HUES64 (cell line): ENCODE measurements at regions not wholly inside any gene's neighbourhood (a gene's known extent, or its start where the extent isn't known, plus 50 kb on each side); places are given as distances from the start of the nearest gene placed in this dataset.

Experiments
- H3K27ac ChIP-seq: 2 replicates; pipeline ENCODE4 v1.7.0; 2013; ENCODE audit warnings: low read depth, low read length, inconsistent platforms
- H3K27me3 ChIP-seq: 2 replicates; pipeline ENCODE4 v1.6.1; 2013; ENCODE audit warnings: mild to moderate bottlenecking, low read length; ENCODE audit not compliant: insufficient read depth
- H3K36me3 ChIP-seq: 2 replicates; pipeline ENCODE4 v1.6.1; 2013; ENCODE audit warnings: mild to moderate bottlenecking, low read length; ENCODE audit not compliant: insufficient read depth
- H3K4me1 ChIP-seq: 2 replicates; pipeline ENCODE4 v1.6.1; 2013; ENCODE audit warnings: mild to moderate bottlenecking, low read length, moderate library complexity; ENCODE audit not compliant: insufficient read depth
- H3K4me3 ChIP-seq: 2 replicates; pipeline ENCODE4 v1.5.1; 2013; ENCODE audit warnings: mild to moderate bottlenecking, low read length, moderate library complexity
- H3K9ac ChIP-seq: 2 replicates; pipeline ENCODE4 v1.6.1; 2013; ENCODE audit warnings: mild to moderate bottlenecking, low read depth, low read length
- H3K9me3 ChIP-seq: 2 replicates; pipeline ENCODE4 v1.6.1; 2013; ENCODE audit warnings: low read depth, low read length; ENCODE audit not compliant: insufficient read depth
- WGBS: fragments of 150-250, 120-280 bp; methylation state at CpG from one replicate; pipeline ENCODE4 v1.1.7; 2013; ENCODE audit warnings: missing lambda C conversion rate; 5-methylcytosine and 5-hydroxymethylcytosine counted together

DNA sequence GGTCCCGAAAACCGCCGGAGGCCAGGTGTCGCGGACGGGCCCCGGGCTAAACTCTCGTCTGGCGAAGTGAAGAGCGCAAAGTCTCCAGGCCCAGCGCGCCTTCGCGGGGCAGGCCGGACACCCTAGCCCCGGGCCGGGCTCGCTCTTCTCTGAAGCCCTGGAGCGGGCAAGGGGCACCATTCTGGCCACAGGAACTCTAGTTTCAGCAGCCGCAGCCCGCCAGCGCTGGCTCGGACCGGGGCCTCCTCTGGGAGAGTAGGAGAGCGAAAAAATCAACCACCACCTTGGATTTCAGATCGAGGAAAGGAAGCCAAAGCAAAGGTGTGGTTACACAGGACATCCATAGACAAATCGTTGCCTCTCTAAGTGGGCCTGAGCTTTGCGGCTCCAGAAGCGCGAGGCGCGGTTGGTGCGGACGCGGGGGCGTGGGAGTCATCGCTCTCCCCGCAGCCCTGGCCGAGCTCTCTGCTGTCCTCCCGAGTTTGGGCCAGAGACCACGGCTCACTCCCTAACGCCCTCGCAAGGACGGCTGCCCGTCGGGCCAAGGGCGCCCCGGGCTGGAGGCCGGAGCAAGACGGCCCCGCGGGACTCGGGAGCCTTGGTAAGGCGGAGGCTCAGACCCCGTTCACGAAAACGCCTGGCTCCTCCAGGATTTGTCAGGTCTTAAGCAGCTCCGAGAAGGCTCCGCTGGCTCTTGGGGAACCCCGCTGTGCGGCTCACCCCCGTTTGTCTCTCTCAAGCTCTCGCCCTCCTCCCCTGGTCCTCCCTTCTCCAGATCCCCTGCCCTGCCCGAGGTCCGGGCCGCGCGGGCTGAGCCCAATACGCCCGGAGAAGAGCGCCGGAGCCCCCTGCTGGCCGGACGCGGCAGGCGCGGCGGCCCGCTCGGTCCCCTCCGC is 132.9 kb upstream of the DPYD start:
- Histone ChIP-seq H3K4me1 (peaks cover 29% of the 10 kb centered on the region), H3K27me3 (peaks cover 57% of the 10 kb centered on the region), H3K9me3 (no peaks in the 10 kb centered on the region), H3K36me3 (no peaks in the 10 kb centered on the region), H3K4me3 (peak overlapping the region; percentile 63), H3K27ac (peak overlapping the region; percentile 3; the same call in 1 of the 2 replicates), H3K9ac (peak overlapping the region; percentile 56)
- under 1% methylated on average over 81 of the region's 81 CpGs for WGBS

DNA sequence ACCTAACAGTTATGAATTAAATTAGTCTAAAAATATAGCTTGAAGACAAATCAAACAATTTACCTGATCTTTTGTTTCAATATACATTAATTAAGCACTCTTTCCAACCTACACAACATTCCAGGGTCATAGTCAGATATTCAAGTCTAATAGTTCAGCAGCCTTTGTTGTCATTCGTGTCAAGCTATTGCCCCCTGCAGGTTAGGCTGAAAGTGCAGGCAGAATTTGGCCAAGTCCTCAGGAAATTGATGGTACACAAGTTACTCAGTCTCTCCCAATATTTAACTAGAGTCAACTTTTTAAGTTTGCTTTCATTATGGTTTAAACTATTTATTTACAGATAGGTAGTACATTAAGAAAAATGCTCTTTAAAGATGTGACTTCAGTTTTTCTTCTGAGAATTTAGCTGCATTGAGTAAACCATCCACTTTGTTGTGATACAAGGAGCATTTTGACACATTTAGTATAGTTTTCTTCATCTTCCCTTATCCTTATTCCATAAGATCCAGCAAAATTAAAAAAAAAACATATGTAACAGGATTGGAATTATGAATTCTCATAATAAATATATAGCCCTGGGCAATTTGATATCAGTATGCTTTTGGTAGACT is 130.3 kb upstream of the DPYD start:
- H3K27me3 ChIP-seq = peaks cover 82% of the 10 kb centered on the region
- H3K4me3 ChIP-seq = no peak overlapping the region
- no peak overlapping the region for H3K27ac ChIP-seq
- H3K9me3 ChIP-seq = no peaks in the 10 kb centered on the region
- H3K36me3 ChIP-seq = no peaks in the 10 kb centered on the region
- WGBS = 2% methylated on average over 1 of the region's 1 CpG
- peaks cover 20% of the 10 kb centered on the region for H3K4me1 ChIP-seq
- H3K9ac ChIP-seq = no peak overlapping the region

DNA sequence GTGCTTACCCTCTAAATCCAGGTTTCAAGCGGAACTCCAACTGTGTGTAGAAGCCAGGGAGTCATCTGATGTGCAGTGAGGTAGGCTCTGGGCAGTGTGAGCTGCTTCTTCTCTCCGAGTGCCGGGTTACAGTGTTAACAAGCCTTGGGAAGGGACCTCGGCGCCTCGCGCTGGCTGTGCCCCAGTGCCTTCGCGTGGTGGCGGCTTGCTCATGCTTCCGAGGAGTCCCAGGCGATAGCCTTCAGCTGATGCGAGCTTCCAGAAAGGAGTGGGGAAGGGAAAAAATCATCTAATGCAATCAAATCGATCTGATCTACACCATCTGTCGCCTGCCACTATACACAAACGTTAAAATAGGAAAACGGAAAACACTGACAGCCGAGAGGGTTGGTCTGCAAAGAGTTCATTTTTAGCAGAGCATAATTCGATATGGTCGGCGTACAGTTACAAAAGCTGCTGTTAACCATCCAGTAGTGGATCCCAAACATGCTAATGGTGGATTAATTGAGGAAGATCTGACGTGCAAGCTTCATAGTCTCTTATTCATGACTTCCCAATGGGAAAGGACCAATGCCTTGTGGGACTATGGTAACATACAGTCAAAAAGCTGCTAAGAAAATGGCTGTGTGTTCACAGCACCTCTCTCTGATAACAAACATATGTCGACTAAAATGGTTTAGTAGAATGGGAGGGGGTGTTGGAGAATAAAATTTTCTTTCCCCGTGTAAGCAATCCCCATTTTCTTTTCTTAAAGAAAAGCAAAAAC is 128.7 kb upstream of the DPYD start:
- Histone ChIP-seq H3K4me3 (peak overlapping the region; percentile 53), H3K36me3 (no peaks in the 10 kb centered on the region), H3K9ac (no peak overlapping the region)

DNA sequence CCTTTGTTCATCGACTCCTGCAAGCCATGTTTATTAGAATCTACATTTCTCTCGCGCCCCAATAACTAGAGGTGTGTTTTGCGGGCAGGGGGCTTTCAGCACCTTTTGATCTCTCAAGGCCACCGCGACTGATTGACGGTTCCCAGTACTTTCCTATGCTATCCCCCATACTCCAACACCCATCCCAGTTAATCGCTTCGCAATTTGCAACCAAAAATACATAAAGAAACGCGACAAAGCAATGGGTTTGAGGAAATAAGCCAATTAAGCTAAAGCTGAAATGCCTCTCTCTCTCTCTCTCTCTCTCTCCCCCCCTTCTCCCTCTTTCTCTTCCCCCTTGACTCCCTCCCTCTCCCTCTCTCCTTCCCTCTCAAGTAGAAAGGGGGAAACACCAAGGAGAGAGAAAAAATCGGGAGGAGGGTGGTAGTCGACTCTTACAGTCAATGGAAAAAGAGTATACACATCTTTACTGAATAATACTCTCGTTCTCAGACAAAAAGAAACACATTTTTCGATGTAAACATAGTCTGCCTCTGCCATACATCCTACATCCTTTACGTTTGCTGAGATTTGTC is 128.0 kb upstream of the DPYD start:
- no peaks in the 10 kb centered on the region for H3K9me3 ChIP-seq
- no peak overlapping the region for H3K27ac ChIP-seq
- peaks cover 98% of the 10 kb centered on the region for H3K27me3 ChIP-seq
- H3K36me3 ChIP-seq = no peaks in the 10 kb centered on the region
- 3% methylated on average over 14 of the region's 16 CpGs for WGBS
- no peak overlapping the region for H3K9ac ChIP-seq
- H3K4me1 ChIP-seq = peaks cover 24% of the 10 kb centered on the region
- H3K4me3 ChIP-seq = peak overlapping the region; percentile 53

More for the DNA sequence above, 128.7 kb upstream of the DPYD start:
- Histone ChIP-seq H3K27ac (no peak overlapping the region), H3K4me1 (peaks cover 19% of the 10 kb centered on the region), H3K27me3 (peaks cover 94% of the 10 kb centered on the region), H3K9me3 (no peaks in the 10 kb centered on the region)
- 13% methylated on average over 22 of the region's 24 CpGs for WGBS

DNA sequence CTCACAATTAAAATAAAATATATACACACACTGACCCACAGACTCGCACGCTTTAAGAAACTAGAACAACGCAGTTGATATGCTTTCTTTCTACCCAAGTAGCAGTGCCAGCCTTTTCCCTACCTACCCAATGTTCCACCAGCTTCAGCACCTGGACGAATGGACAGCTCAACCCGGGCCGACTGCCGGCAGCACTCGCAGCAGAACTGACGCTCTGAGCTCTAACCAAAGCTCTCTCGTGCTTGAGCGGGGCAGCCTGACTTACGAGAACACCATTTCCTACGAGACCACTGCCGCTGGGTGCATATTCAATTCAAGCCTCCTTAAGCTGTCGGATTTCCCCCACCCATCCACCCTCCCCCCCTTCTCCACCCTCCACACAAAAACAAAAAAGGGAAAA is 127.4 kb upstream of the DPYD start:
- peaks cover 98% of the 10 kb centered on the region for H3K27me3 ChIP-seq
- H3K4me1 ChIP-seq = peaks cover 30% of the 10 kb centered on the region
- H3K9ac ChIP-seq = no peak overlapping the region
- no peak overlapping the region for H3K27ac ChIP-seq
- no peaks in the 10 kb centered on the region for H3K36me3 ChIP-seq
- H3K4me3 ChIP-seq = peak overlapping the region; percentile 53
- H3K9me3 ChIP-seq = no peaks in the 10 kb centered on the region
- WGBS = under 1% methylated on average over 15 of the region's 15 CpGs

DNA sequence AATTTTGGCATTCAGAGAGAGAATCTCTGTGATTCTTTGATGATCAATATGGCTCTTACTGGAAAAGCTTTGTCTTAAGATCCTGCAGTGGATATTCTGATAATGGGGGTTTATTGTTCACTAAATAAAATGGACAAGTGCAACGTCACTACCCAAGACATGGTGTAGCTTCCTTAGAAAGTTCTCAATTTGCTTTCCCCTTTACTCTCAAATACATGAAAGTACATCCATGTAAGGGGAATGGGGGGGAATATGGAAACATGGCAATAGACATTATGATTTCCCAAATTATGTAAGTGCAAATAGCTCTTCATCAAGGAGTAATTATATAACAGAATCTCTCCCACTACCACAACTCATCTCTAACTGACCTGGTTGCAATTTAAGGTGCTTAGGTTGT is 126.3 kb upstream of the DPYD start:
- no peaks in the 10 kb centered on the region for H3K9me3 ChIP-seq
- H3K4me1 ChIP-seq = peaks cover 26% of the 10 kb centered on the region
- peaks cover 95% of the 10 kb centered on the region for H3K27me3 ChIP-seq
- no peak overlapping the region for H3K27ac ChIP-seq
- H3K9ac ChIP-seq = no peak overlapping the region
- no peaks in the 10 kb centered on the region for H3K36me3 ChIP-seq
- no CpG with 5 or more reads among the region's 1 CpG for WGBS
- H3K4me3 ChIP-seq = no peak overlapping the region

DNA sequence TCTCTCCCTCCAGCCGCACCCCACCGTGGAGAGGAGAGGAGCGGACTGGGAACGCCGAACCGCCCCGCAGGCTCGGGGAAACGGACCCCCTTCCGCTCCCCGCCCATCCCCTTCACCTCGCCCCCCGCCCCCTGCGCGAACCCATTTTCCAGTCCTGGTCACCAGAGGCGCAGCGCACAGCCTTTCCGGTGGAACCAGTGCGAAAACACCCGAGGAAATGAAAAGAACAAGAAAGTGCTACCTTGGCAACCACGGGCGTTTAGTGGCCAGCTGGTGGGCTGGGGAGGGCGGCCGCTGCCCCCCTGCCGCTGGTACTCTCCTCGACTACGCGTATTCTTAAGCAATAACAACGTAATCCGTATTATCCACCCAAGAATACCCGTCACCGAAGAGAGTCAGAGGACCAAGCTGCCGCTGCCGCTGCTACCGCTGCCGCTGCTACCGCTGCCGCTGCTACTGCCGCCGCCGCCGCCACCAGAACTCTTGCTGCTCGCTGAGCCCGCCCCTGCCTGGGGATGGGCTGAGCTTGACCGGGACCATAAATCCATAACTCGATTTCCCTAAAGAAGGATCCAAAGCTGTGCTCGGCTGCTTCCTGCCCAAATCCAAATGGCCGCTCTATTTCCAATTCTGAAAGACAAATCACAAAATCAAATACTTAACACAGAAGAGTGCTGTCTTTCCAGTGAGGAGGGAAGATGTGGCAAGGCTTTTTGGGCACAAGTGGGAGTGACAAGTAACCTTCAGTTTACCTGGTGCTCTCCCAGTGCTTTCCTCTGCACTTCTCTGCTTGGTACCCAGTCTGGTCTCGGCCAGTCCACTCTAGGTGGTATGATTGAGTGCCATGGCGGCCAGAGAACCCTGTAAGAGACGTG is 125.2 kb upstream of the DPYD start:
- WGBS = 2% methylated on average over 49 of the region's 51 CpGs
- peak overlapping the region; percentile 60 for H3K4me3 ChIP-seq

DNA sequence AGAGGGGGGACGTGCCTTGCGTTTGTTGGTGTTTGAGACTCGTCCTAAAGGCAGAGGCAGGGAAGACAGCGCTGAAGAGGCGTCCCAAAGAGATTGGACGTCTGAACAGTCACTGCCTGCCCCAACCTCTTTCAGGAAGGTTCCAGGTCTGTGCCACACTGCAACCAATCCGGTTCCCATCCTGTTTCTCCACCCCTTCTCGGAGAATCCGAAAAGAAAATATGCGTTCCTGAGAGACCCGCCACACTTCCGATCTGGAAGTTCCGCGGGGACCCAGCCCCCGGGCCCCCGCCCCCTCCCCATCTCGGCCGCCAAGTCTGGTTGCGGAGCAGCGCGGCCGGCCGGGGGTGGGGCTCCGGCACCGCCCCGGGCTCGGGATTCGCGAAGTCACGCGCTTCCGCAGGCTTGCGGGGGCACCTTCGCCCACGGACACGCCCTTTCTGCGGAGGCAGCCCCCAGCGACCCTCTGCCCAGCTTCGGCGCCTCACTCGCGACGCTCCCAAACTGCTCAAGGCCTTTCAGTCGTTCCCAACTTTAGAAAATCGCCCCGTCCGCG is 124.5 kb upstream of the DPYD start:
- H3K4me3 ChIP-seq = peak overlapping the region; percentile 60
- H3K9me3 ChIP-seq = no peaks in the 10 kb centered on the region
- 1% methylated on average over 48 of the region's 48 CpGs for WGBS
- no peak overlapping the region for H3K27ac ChIP-seq
- no peaks in the 10 kb centered on the region for H3K36me3 ChIP-seq
- H3K9ac ChIP-seq = no peak overlapping the region
- peaks cover 26% of the 10 kb centered on the region for H3K4me1 ChIP-seq
- H3K27me3 ChIP-seq = peaks cover 80% of the 10 kb centered on the region

More for the DNA sequence above, 125.2 kb upstream of the DPYD start:
- Histone ChIP-seq H3K36me3 (no peaks in the 10 kb centered on the region), H3K9me3 (no peaks in the 10 kb centered on the region), H3K27me3 (peaks cover 85% of the 10 kb centered on the region), H3K4me1 (peaks cover 26% of the 10 kb centered on the region), H3K9ac (no peak overlapping the region), H3K27ac (no peak overlapping the region)

DNA sequence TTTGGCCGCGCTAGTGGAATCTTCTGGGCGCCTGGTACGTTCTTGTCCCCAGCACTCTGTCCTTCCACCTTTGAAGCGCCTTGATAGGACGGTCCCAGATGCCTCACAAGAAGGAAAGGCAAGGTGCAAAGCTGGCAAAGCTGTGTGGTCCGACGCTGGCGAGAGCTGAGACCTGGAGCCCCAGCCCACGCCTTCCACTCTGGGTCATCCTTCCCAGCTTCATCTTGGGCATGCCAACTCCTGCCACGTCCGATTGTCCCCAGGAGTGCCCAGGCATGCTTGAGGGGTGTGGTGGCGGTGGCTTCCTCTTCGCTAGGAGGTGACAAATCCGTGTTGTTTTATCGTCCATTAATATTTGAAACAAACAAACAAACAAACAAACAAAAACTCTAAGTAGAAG is 123.9 kb upstream of the DPYD start:
- Histone ChIP-seq H3K9me3 (no peaks in the 10 kb centered on the region), H3K27me3 (peaks cover 75% of the 10 kb centered on the region), H3K9ac (no peak overlapping the region), H3K36me3 (no peaks in the 10 kb centered on the region), H3K4me3 (peak overlapping the region; percentile 60), H3K4me1 (peaks cover 26% of the 10 kb centered on the region), H3K27ac (no peak overlapping the region)
- 67% methylated on average over 14 of the region's 16 CpGs for WGBS

DNA sequence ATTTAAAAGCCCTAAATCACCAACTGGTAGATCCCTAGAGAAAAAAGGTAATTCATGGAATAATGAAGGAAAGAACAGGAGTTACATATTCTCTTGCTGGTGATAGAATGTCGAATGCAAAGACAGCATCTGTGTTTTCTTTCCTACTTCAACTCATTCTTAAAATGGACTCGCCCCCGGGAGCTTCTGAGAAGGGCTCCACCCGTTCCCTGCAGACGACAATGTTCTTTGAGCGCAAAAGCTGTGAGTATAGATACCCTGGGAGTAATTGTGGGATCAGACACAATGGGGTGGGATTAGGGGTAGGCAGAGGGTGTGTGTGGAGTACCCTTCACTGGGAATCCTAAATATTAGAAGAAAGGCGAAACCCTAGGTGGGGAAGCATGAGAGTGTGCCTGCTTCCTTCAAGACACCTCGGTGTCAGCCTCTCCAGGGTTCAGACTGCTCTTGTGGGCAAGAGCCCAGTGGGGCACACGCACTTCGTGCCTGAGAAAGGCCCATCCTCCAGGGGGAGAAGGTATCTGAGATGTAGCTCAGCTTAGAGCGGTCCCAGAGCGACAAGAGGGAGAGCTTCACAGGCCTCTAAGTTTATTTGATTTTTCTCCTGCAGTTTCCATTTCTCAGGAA is 123.3 kb upstream of the DPYD start:
- Histone ChIP-seq H3K27me3 (peaks cover 69% of the 10 kb centered on the region), H3K36me3 (no peaks in the 10 kb centered on the region), H3K27ac (no peak overlapping the region), H3K9me3 (no peaks in the 10 kb centered on the region), H3K4me1 (peaks cover 25% of the 10 kb centered on the region), H3K4me3 (no peak overlapping the region; the same call in 1 of the 2 replicates), H3K9ac (no peak overlapping the region)
- 64% methylated on average over 12 of the region's 12 CpGs for WGBS
